ENCODE measurements at regions not wholly inside any gene's neighbourhood (a gene's known extent, or its start where the extent isn't known, plus 50 kb on each side); places are given as distances from the start of the nearest gene placed in this dataset.

DNA sequence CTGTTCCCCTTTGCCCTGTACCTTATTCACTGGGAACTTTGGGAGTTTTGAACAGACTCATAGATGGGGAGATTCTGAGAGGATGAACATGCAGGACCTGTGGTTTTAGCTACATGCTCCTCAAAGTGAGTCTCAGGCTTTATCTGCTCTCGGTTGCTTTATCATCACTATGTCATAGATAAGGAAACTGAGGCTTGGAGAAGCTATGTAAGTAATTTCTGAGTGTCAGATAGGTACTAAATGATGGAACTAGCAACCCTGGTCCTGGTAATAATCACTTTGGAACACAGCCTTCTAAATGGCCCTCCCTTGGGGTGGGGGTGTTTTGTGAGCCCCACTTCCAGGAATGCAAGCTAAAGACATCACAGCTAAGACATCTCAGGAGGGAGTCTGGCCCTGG is 186.2 kb upstream of the MEX3C start:
- TF ChIP-seq POLR2AphosphoS5 (IDR thresholded peaks at IDR 0.05) (no peak), EP300 (IDR thresholded peaks at IDR 0.05) (no peak)
- TF ChIP-seq, protein P1, sequence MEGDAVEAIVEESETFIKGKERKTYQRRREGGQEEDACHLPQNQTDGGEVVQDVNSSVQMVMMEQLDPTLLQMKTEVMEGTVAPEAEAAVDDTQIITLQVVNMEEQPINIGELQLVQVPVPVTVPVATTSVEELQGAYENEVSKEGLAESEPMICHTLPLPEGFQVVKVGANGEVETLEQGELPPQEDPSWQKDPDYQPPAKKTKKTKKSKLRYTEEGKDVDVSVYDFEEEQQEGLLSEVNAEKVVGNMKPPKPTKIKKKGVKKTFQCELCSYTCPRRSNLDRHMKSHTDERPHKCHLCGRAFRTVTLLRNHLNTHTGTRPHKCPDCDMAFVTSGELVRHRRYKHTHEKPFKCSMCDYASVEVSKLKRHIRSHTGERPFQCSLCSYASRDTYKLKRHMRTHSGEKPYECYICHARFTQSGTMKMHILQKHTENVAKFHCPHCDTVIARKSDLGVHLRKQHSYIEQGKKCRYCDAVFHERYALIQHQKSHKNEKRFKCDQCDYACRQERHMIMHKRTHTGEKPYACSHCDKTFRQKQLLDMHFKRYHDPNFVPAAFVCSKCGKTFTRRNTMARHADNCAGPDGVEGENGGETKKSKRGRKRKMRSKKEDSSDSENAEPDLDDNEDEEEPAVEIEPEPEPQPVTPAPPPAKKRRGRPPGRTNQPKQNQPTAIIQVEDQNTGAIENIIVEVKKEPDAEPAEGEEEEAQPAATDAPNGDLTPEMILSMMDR (IDR thresholded peaks at IDR 0.05): no peak

All from stomach (tissue), 4 donors.